ENCODE measurements at regions not wholly inside any gene's neighbourhood (a gene's known extent, or its start where the extent isn't known, plus 50 kb on each side); places are given as distances from the start of the nearest gene placed in this dataset.

- ChIA-PET CTCF (no interaction called here), POLR2A (no interaction called here)
- Histone ChIP-seq H4K20me1 (replicated peaks; ENCODE audit: control insufficient read depth, extremely low read depth, insufficient read depth, low read length) (no peaks in the 10 kb centered on the region), H3K9ac (replicated peaks; ENCODE audit: extremely low read depth, insufficient read depth, low read length) (no peak overlapping the region), H3K4me1 (ENCODE audit: control insufficient read depth, extremely low read depth, insufficient read depth, low read length) (no peaks in the 10 kb centered on the region), H3K4me3 (replicated peaks in 1 of 3; ENCODE audit: insufficient read depth in 1 of 3, low read depth in 1 of 3, low read length in 3 of 3) (no peak overlapping the region), H3K4me2 (ENCODE audit: insufficient read depth, low read length) (no peak overlapping the region), H3K79me2 (ENCODE audit: control insufficient read depth, insufficient read depth, low read length) (no peaks in the 10 kb centered on the region), H3K27me3 (ENCODE audit: control insufficient read depth in 2 of 2, insufficient read depth in 2 of 2, low read length in 2 of 2) (no peaks in the 10 kb centered on the region), H3K27ac (ENCODE audit: insufficient read depth, low read depth, low read length) (no peak overlapping the region), H3K9me1 (replicated peaks; ENCODE audit: control insufficient read depth, extremely low read depth, insufficient read depth, low read length) (no peaks in the 10 kb centered on the region), H2AFZ (ENCODE audit: low read depth, low read length) (no peak overlapping the region), H3K36me3 (ENCODE audit: control insufficient read depth in 2 of 2, extremely low read depth in 1 of 2, insufficient read depth in 2 of 2, low read length in 2 of 2) (no peaks in the 10 kb centered on the region), H3K9me3 (replicated peaks; ENCODE audit: control insufficient read depth, insufficient read depth, low read length) (peaks cover 2% of the 10 kb centered on the region)
- dilution Hi-C loops (cut with MboI; ENCODE audit: extremely low pct_ligation_motif_present, low sequenced_read_pairs), result no loop called here
- BruUV-seq (replicated peaks), result no TSS peak
- no peak for DNase-seq (ENCODE audit: low read depth, low spot score)
- intact Hi-C loops (cut with micrococcal nuclease), result no loop called here
- no peak for FAIRE-seq
- no peak for TF ChIP-seq POLR2A (IDR thresholded peaks at IDR 0.05; ENCODE audit: low read depth, low read length)
- TF ChIP-seq, protein P1, sequence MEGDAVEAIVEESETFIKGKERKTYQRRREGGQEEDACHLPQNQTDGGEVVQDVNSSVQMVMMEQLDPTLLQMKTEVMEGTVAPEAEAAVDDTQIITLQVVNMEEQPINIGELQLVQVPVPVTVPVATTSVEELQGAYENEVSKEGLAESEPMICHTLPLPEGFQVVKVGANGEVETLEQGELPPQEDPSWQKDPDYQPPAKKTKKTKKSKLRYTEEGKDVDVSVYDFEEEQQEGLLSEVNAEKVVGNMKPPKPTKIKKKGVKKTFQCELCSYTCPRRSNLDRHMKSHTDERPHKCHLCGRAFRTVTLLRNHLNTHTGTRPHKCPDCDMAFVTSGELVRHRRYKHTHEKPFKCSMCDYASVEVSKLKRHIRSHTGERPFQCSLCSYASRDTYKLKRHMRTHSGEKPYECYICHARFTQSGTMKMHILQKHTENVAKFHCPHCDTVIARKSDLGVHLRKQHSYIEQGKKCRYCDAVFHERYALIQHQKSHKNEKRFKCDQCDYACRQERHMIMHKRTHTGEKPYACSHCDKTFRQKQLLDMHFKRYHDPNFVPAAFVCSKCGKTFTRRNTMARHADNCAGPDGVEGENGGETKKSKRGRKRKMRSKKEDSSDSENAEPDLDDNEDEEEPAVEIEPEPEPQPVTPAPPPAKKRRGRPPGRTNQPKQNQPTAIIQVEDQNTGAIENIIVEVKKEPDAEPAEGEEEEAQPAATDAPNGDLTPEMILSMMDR (IDR thresholded peaks at IDR 0.05; ENCODE audit: extremely low read depth in 1 of 2, insufficient read depth in 1 of 2, low read depth in 1 of 2, low read length in 2 of 2), result no peak
- TF ChIP-seq MAX (IDR thresholded peaks at IDR 0.05; ENCODE audit: insufficient read depth, insufficient read length), result no peak
- no peak for TF ChIP-seq FOS (IDR thresholded peaks at IDR 0.05; ENCODE audit: borderline replicate concordance, insufficient read depth, low read length)
- TF ChIP-seq GATA2 (IDR thresholded peaks at IDR 0.05; ENCODE audit: insufficient read depth, insufficient read length, low read depth, low read length), result no peak
- no peak for TF ChIP-seq MYC (IDR thresholded peaks at IDR 0.05; ENCODE audit: low read depth, low read length)
- no peak for TF ChIP-seq JUN (IDR thresholded peaks at IDR 0.05; ENCODE audit: borderline replicate concordance, insufficient read depth, insufficient read length, low read depth)
- no peak for TF ChIP-seq POLR2AphosphoS5 (IDR thresholded peaks at IDR 0.05; ENCODE audit: insufficient read depth, low read depth, low read length)
- TF ChIP-seq EZH2 (IDR thresholded peaks at IDR 0.05; ENCODE audit: borderline replicate concordance, low read depth, low read length, severe bottlenecking), result no peak
These were observed 925.0 kb upstream of the CHORDC1 start for GRCh38 chr11:91147885-91148284.

All from endothelial cell of umbilical vein (primary cell).